Fibroblast of the conjunctiva (primary cell): ENCODE measurements at regions not wholly inside any gene's neighbourhood (a gene's known extent, or its start where the extent isn't known, plus 50 kb on each side); places are given as distances from the start of the nearest gene placed in this dataset.

ENCODE experiments used
- DNase-seq: peaks from one replicate; pipeline ENCODE4 v3.0.0-alpha.2; 2010; ENCODE audit warnings: low read depth

- DNase-seq: no peak
Measured at GRCh38 chr13:104769545-104769944, 1703.3 kb upstream of the SLC10A2 start.

DNA sequence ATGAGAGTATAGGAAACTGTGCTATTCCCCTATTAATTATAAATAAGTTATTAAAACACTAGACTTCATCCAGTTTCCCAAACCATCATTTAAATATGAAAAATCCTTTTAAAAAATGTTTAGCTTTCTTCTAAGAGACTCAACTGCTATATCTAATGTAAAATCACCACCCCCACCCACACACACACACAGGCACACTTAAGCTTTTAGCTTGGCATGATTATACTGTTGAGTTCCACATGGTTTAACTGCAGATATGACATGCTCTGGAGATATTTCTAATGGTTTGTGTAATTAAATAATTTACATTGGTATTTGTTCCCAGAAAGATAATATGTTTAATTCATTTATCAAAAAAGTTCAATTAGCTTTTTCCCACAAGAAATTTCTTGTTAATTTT, 1700.1 kb upstream of the SLC10A2 start:
- no peak for DNase-seq

DNA sequence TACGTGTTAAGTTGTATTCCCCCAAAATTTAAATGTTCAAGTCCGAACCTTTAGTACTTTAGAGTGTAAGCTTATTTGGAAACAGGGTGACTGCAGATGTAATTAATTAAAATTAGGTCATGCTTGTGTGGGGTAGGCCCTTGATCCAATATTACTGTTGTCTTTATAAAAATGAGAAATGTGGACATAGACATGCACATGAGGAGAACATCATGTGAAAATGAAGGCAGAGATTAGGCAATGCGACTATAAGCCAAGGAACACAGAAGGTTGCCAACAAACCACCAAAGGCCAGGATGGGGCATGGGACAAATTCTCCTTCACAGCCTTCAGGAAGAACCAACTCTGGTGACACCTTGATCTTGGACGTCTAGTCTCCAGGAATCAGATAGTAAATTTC, 1698.4 kb upstream of the SLC10A2 start:
- DNase-seq: no peak

GRCh38 chr13:104759069-104759468, 1692.9 kb upstream of the SLC10A2 start:
- DNase-seq: no peak

DNA sequence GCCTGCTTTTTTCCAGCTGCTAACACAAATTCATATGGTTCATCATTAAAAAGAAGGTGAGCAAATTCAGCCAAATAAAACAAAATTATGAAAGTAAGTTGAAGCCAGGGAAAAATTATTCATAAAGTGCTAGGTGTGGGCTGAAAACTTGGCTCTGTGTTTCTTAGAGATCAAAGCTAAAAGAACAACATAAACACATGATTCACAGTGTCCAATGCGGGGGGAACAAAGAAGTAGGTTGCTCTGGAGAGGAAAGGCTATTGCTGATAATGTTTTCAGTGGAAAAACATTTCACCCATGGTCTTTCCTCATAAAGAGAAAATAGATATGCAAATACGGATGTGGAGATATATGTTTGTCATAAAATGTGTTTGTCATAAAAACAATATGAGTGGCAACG, 1691.5 kb upstream of the SLC10A2 start:
- no peak for DNase-seq

DNA sequence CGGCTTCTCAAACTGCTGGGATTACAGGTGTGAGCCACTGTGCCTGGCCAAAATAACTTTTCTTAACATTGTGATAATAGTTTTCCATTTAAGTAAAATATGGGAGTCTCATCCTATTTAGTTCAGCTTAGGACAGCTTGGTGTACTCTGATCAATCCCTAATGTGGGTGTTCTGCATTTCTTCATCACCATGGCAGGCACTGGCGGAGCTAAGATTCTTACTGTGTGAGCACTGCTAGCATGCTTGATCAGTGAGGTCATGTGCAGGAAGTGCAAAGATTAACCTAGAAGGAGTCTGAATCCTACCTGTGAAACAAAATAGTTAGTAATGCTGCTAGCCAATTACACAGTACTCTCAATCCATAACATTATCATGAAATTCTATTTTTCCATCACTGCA, 1684.2 kb upstream of the SLC10A2 start:
- DNase-seq: no peak

DNA sequence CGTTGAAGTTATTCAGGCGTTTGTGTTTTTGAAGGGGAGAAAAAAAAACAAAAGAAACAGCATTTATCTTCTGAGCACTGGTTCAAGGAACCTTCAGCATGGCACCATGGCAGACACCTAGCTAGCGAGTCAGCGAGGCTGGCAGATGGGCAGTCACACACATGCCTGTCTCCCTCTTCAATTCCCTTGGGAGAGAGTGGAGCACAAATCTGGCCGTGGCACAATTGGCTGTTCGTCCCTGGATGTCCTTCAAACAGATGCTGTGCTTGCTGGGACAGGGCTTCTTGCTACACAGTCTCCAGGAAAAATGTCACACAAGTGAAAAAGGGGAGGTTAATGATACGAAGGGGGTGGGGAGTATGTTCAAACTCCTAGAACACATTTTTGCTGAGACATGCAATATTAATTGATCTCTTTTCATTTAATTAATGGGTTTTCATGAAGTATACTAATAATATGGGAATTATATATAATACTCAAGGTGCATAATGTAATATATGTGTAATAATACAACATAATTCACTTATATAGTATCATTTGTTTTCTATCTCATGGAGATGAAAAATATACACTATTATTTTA, 1674.5 kb upstream of the SLC10A2 start:
- DNase-seq: no peak

DNA sequence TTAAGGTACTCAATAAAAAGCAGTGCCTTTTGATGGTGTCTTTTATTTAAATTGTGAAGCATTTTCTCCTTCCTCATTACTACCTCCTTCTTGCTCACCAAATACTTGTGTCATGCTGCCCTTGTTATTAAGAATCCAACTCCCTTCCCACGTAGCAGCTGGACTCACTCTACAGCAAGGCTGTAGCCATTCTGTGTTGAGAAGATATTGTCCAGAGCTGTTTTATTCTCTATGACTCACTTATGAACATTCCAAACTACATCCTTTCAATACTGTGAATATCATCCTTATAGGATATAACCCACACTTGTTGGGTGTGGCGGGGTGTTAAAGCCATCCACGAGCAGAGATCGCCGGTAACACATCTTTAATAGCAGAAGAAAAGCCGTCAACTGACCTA, 1671.5 kb upstream of the SLC10A2 start:
- DNase-seq: no peak

DNA sequence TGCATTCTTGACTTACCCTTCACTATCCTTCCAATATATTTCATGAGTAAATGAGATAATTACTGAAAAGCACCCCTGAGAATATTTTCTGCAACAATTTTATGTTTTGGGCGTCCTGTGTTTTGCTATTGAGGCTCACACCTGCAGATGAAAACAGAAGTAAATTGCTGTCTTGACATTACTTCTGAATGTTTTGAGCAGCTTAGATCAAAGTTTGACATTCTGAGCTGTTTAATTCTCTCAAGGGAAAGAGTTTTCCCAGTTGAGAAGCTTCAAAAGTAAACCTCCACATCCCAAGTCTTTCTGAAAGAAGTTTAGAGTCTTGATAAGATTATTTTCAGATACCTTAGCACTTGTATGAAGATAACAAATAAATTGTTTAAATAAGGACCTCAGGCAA, 1667.2 kb upstream of the SLC10A2 start:
- DNase-seq: no peak

DNA sequence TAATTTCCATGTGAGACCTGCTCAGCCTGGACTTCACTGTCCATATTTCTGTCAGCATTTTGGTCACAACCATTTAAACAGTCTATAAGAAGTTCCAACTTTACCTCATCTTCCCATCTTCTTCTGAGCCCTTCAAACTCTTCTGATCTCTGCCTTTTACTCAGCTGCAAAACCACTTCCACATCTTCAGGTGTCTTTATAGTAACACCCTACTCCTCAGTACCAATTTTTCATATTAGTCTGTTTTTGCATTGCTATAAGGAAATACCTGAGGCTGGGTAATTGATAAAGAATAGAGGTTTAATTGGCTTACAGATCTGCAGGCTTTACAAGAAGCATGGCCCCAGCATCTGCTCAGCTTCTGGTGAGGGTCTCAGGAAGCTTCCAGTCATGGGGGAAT, 1648.9 kb upstream of the SLC10A2 start:
- DNase-seq: no peak

- no peak for DNase-seq
Measured at GRCh38 chr13:104705031-104705750, 1639.0 kb upstream of the SLC10A2 start.

- DNase-seq: no peak
Measured at GRCh38 chr13:104701591-104701990, 1635.4 kb upstream of the SLC10A2 start.

DNA sequence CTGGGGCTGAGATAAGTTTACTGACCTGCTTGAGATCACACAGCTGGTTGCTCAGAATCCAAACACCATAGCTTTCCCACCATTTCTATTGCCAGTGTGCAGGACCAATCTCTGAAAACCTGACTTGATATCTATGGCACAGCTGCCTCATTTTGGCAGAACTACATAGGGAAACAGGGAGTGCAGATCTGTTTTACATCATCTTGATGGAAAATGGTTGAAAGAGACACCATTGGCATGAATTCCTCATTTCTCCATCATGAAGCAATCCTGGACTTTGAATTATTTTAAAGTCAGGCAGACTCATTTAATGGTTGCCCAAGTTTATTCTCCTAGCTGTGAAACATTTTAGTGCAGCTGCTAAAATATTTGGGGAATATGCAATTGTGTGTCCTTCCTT, 1628.2 kb upstream of the SLC10A2 start:
- DNase-seq: no peak

GRCh38 chr13:104693126-104693525, 1626.9 kb upstream of the SLC10A2 start:
- DNase-seq: no peak

- DNase-seq: no peak
Measured at GRCh38 chr13:104691767-104692467, 1625.7 kb upstream of the SLC10A2 start.

DNA sequence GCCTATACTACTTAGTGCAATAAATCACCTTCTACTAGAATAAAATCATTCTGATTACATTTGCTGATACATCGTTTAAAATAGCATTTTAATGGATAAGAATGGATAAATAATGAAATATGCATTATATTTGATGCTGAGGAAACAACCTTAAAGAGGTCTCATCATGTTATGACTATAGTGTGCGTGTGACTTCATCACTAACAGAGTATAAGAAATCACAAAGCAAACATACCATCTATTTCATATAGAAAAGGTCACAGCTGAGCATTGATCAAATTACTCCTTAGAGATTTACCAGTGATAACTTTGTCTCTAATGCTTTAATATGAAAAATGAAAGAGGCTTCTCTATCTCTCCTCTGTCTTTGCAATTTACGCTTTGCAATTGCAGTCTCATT, 1620.3 kb upstream of the SLC10A2 start:
- DNase-seq: no peak

DNA sequence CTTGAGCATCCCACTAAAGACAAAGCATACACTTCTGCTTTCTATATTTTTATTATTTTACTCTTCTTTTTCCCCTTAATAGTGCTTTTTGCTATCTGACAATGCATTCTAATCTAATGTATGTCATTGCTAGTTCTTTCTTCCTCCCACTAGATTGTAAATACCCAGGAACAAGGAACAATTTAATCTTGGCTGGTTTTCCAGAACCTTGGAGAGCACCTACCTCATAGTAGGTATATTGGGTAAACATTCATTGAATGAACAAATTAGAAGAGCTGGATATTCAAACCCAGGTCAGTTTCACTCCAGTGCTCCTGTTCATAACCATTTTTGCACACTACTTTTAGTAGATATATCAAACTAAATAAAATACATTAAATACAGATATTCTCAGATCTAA, 1617.6 kb upstream of the SLC10A2 start:
- DNase-seq: no peak

DNA sequence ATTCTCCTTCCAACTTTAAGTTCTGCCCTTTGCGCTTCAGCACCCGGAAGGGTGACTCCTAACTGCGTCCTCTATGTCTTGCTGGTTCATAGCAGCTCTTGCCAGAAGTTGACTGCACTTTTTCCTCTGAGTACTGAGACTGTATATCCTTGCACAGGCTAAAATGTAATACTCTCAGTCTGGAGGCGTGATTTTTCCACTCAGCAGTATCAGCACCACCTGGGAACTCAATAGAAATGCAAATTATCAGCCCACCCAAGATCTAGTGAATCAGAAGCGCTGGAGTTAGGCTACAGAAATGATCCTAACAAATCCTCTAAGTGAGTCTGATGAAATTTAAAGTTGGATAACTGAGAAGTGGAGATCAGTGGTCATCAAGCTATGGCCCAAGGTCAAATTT, 1611.9 kb upstream of the SLC10A2 start:
- DNase-seq: no peak

DNA sequence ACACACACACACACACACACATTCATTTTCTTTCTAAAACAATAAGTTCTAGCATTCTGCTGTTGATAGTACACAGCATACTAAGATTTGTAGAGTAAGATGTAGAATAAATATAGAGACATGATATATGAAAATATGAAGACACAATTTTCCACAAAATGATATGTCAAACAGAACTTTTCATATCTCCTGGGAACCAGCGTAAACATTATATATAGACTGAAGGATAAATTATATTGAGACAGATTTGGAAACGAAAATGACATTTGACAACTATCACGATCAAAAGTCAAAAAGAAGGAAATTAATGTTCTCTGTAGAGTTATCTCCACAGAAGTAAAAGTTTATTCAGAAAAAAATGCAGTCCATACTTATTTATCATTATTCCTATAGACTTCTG, 1605.7 kb upstream of the SLC10A2 start:
- no peak for DNase-seq

GRCh38 chr13:104657196-104657595, 1591.0 kb upstream of the SLC10A2 start:
- no peak for DNase-seq

GRCh38 chr13:104650431-104650830, 1584.2 kb upstream of the SLC10A2 start:
- DNase-seq: no peak

GRCh38 chr13:104648291-104648690, 1582.1 kb upstream of the SLC10A2 start:
- DNase-seq: no peak

DNA sequence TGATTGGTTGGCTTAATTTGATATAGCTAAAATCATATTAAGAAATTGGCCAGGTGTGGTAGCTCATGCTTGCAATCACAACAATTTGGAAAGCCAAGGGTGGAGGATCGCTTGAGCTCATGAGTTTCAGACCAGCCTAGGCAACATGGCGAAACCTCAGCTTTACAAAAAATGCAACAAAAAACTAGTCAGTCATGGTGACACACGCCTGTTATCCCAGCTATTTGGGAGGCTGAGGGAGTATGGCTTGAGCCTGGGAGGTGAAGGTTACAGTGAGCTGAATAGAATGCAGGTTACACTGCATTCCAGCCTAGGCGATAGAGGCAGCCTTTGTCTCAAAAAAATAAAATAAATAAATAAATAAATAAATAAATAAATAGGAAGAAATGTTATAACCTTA, 1579.6 kb upstream of the SLC10A2 start:
- DNase-seq: no peak

DNA sequence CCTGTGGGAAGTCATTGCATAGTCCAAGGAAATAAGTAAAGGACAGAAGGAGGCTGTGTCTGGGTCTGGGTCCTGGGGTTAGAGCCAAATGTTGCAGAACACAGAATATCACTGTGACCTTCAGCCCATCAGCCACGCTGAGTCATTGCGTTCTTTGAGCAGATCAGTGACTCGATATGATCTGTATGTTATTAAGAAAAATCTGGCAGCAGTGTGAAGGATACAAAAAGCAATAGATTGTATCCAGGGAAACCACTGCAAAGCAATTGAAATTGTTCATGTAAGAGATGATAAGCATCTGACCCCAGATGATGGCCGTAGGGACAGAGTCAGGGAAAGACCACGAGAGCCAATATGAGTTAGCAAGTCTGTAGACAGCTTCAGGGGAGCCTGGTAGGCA, 1575.1 kb upstream of the SLC10A2 start:
- peak; percentile 8 for DNase-seq
